Stimulated activated CD4-positive, alpha-beta T cell treated with anti-CD3 and anti-CD28 coated beads, Interleukin-12 subunit alpha, Interleukin-12 subunit beta, amount 100 ng/mL, for 48 hours (primary cell): ENCODE measurements at regions not wholly inside any gene's neighbourhood (a gene's known extent, or its start where the extent isn't known, plus 50 kb on each side); places are given as distances from the start of the nearest gene placed in this dataset.

Experiments
- DNase-seq, 3 donors: peaks; one replicate each; pipeline ENCODE4 v3.0.0-alpha.2; 2020; ENCODE audit warnings: low read depth in 2 of 3, low spot score in 1 of 3

GRCh38 chr17:63125987-63126386 is 160.0 kb downstream of the TANC2 start:
- no peak for DNase-seq

- no peak for DNase-seq
These were observed 160.6 kb downstream of the TANC2 start for GRCh38 chr17:63126607-63127006.

- no peak for DNase-seq
These were observed 166.4 kb downstream of the TANC2 start for GRCh38 chr17:63132459-63132911.

GRCh38 chr17:63133491-63133890 is 167.5 kb downstream of the TANC2 start:
- no peak for DNase-seq

GRCh38 chr17:63134867-63135266 is 168.8 kb downstream of the TANC2 start:
- DNase-seq = no peak

GRCh38 chr17:63136369-63137012 is 170.5 kb downstream of the TANC2 start:
- no peak for DNase-seq

- no peak for DNase-seq
These were observed 171.1 kb downstream of the TANC2 start for GRCh38 chr17:63137163-63137562.

- no peak for DNase-seq
These were observed 172.7 kb downstream of the TANC2 start for GRCh38 chr17:63138713-63139112.

- no peak for DNase-seq
These were observed 173.3 kb downstream of the TANC2 start for GRCh38 chr17:63139356-63139755.

GRCh38 chr17:63140255-63140654 is 174.2 kb downstream of the TANC2 start:
- DNase-seq = no peak

GRCh38 chr17:63142836-63143235 is 176.8 kb downstream of the TANC2 start:
- DNase-seq = no peak

GRCh38 chr17:63150490-63150889 is 184.5 kb downstream of the TANC2 start:
- DNase-seq = no peak

- no peak for DNase-seq
These were observed 185.0 kb downstream of the TANC2 start for GRCh38 chr17:63150994-63151464.

- no peak for DNase-seq
These were observed 186.0 kb downstream of the TANC2 start for GRCh38 chr17:63151941-63152523.

GRCh38 chr17:63153488-63153887 is 187.5 kb downstream of the TANC2 start:
- no peak for DNase-seq

GRCh38 chr17:63154586-63155244 is 188.7 kb downstream of the TANC2 start:
- DNase-seq = no peak

- DNase-seq = no peak
These were observed 191.0 kb downstream of the TANC2 start for GRCh38 chr17:63156986-63157385.

GRCh38 chr17:63162406-63163157 is 196.5 kb downstream of the TANC2 start:
- DNase-seq = no peak

- no peak for DNase-seq
These were observed 197.1 kb downstream of the TANC2 start for GRCh38 chr17:63163158-63163520.

- no peak for DNase-seq
These were observed 199.4 kb downstream of the TANC2 start for GRCh38 chr17:63165400-63165799.

- DNase-seq = no peak
These were observed 204.8 kb downstream of the TANC2 start for GRCh38 chr17:63170795-63171194.
